ENCODE measurements at regions not wholly inside any gene's neighbourhood (a gene's known extent, or its start where the extent isn't known, plus 50 kb on each side); places are given as distances from the start of the nearest gene placed in this dataset.

DNA sequence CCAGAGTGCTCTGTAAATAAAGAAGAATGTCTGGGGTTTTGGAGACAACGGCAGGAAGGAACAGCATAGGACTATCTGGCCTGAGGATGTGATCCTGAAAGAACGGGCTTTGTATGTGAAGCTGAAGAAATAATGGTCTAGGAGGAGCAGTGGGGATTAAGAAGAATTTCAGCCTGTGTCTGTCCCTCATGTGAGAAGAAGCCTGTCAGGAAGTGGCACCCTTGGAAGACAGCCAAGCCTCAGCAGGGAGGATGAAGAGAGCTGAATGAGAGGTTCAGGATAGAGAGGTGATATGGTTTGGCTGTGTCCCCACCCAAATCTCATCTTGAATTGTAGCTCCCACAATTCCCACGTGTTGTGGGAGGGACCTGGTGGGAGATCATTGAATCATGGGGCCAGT, 56.9 kb upstream of the TCL1A start:
- TF ChIP-seq, protein P1, sequence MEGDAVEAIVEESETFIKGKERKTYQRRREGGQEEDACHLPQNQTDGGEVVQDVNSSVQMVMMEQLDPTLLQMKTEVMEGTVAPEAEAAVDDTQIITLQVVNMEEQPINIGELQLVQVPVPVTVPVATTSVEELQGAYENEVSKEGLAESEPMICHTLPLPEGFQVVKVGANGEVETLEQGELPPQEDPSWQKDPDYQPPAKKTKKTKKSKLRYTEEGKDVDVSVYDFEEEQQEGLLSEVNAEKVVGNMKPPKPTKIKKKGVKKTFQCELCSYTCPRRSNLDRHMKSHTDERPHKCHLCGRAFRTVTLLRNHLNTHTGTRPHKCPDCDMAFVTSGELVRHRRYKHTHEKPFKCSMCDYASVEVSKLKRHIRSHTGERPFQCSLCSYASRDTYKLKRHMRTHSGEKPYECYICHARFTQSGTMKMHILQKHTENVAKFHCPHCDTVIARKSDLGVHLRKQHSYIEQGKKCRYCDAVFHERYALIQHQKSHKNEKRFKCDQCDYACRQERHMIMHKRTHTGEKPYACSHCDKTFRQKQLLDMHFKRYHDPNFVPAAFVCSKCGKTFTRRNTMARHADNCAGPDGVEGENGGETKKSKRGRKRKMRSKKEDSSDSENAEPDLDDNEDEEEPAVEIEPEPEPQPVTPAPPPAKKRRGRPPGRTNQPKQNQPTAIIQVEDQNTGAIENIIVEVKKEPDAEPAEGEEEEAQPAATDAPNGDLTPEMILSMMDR (conservative IDR thresholded peaks at IDR 0.05 in 1 of 2, IDR thresholded peaks at IDR 0.05 in 1 of 2; ENCODE audit: low read depth in 1 of 2, low read length in 2 of 2): no peak
- no peak for TF ChIP-seq EZH2 (IDR thresholded peaks at IDR 0.05; ENCODE audit: low read length, missing control alignments)

Measured in fibroblast of lung (primary cell).